Endothelial cell of umbilical vein (primary cell): ENCODE measurements at regions not wholly inside any gene's neighbourhood (a gene's known extent, or its start where the extent isn't known, plus 50 kb on each side); places are given as distances from the start of the nearest gene placed in this dataset.

Experiments
- MYC ChIP-seq: IDR thresholded peaks from one replicate; pipeline ENCODE4 v1.6.1; 2011; ENCODE audit warnings: mild to moderate bottlenecking, low read depth, low read length
- POLR2A ChIP-seq: IDR thresholded peaks from 2 replicates; pipeline ENCODE4 v1.6.1; 2012; ENCODE audit warnings: low read depth, mild to moderate bottlenecking, control low read depth, low read length
- TF ChIP-seq, protein P1 (sequence below), 2 donors: IDR thresholded peaks; 1 replicate in 1 of 2; 2 replicates in 1 of 2; pipeline ENCODE4 v1.5.1; 2011; ENCODE audit warnings: low read length in 2 of 2, mild to moderate bottlenecking in 2 of 2, moderate library complexity in 2 of 2, control low read depth in 1 of 2, inconsistent platforms in 1 of 2, low read depth in 1 of 2; ENCODE audit not compliant: insufficient read depth in 1 of 2; ENCODE audit errors: extremely low read depth in 1 of 2

DNA sequence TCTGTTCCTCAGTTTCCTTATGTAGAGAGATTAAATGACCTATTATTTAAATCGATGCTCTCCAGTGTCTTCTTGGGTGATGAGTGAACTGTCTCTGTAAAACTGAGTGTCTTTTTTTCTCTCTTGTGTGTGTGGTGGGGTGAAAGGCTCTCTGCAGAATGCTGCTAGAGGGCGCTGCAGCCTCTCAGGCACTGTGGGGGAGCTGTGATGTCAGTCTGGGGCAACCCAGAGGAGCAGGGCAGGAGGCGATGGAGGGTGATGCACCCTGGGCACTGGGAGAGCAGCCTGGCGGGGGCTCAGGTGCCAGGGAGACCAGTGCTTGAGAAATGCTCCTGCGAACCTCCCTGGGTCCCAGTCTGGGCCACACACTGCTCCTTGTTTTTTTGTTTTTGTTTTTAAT is 110.1 kb upstream of the POM121L12 start:
- no peak for TF ChIP-seq POLR2A
- no peak for TF ChIP-seq MYC
- TF ChIP-seq, protein P1, sequence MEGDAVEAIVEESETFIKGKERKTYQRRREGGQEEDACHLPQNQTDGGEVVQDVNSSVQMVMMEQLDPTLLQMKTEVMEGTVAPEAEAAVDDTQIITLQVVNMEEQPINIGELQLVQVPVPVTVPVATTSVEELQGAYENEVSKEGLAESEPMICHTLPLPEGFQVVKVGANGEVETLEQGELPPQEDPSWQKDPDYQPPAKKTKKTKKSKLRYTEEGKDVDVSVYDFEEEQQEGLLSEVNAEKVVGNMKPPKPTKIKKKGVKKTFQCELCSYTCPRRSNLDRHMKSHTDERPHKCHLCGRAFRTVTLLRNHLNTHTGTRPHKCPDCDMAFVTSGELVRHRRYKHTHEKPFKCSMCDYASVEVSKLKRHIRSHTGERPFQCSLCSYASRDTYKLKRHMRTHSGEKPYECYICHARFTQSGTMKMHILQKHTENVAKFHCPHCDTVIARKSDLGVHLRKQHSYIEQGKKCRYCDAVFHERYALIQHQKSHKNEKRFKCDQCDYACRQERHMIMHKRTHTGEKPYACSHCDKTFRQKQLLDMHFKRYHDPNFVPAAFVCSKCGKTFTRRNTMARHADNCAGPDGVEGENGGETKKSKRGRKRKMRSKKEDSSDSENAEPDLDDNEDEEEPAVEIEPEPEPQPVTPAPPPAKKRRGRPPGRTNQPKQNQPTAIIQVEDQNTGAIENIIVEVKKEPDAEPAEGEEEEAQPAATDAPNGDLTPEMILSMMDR (IDR thresholded peaks at IDR 0.05; ENCODE audit: extremely low read depth in 1 of 2, insufficient read depth in 1 of 2, low read depth in 1 of 2, low read length in 2 of 2) = no peak
